ENCODE measurements at regions not wholly inside any gene's neighbourhood (a gene's known extent, or its start where the extent isn't known, plus 50 kb on each side); places are given as distances from the start of the nearest gene placed in this dataset.

- Mint-ChIP-seq H3K36me3 (ENCODE audit: insufficient read depth in 1 of 3, low read depth in 3 of 3) (no peaks in the 10 kb centered on the region), H3K27me3 (ENCODE audit: low read depth) (no peaks in the 10 kb centered on the region), H3K9me3 (peaks cover 3 to 4% of the 10 kb centered on the region in 2 experiments; a peak in 3 of 5 replicates), H3K4me3 (no peak overlapping the region), H3K4me1 (no peaks in the 10 kb centered on the region), H3K27ac (no peak overlapping the region)
- Histone ChIP-seq H3K4ac (ENCODE audit: low read depth, low read length) (no peak overlapping the region), H3K56ac (ENCODE audit: insufficient read length, low read depth, low read length) (no peak overlapping the region), H3T11ph (ENCODE audit: low read length) (no peak overlapping the region), H3K18ac (ENCODE audit: insufficient read length, low read depth, low read length) (no peak overlapping the region), H2AK5ac (ENCODE audit: insufficient read length, low read length) (no peak overlapping the region), H2BK15ac (ENCODE audit: low read depth, low read length) (no peak overlapping the region), H3K23me2 (ENCODE audit: insufficient read length, low read depth, low read length, poor library complexity, severe bottlenecking) (no peaks in the 10 kb centered on the region), H3K79me2 (ENCODE audit: insufficient read depth, low read length) (no peaks in the 10 kb centered on the region), H2BK5ac (ENCODE audit: insufficient read length, low read length) (no peak overlapping the region), H3K79me1 (ENCODE audit: insufficient read depth, low read depth, low read length, poor library complexity, severe bottlenecking) (no peaks in the 10 kb centered on the region), H3K23ac (ENCODE audit: insufficient read length, low read depth, low read length) (no peak overlapping the region), H4K5ac (ENCODE audit: insufficient read length, low read depth, low read length) (no peak overlapping the region), H2AFZ (ENCODE audit: low read length) (no peak overlapping the region), H2BK12ac (ENCODE audit: insufficient read length, low read depth, low read length) (peak overlapping the region; percentile 59), H3K27ac (ENCODE audit: insufficient read length, low read depth, low read length) (no peak overlapping the region), H3K4me2 (ENCODE audit: insufficient read depth, insufficient read length, low read length) (no peak overlapping the region), H2BK20ac (ENCODE audit: low read depth, low read length, poor library complexity, severe bottlenecking) (no peak overlapping the region), H3K9me3 (ENCODE audit: control insufficient read depth, low read depth, low read length) (no peaks in the 10 kb centered on the region), H4K20me1 (ENCODE audit: control insufficient read depth, insufficient read depth, insufficient read length) (no peaks in the 10 kb centered on the region), H4K8ac (replicated peaks; ENCODE audit: insufficient read length, low read depth, low read length) (no peak overlapping the region), H2BK120ac (ENCODE audit: low read depth, low read length, poor library complexity, severe bottlenecking) (no peak overlapping the region), H3K4me1 (ENCODE audit: insufficient read depth, low read length) (no peaks in the 10 kb centered on the region; the same call in 1 of the 2 replicates), H3K14ac (ENCODE audit: insufficient read depth, low read length) (no peak overlapping the region; the same call in 1 of the 2 replicates), H3K9ac (ENCODE audit: extremely low read depth, insufficient read length, low read length) (no peak overlapping the region), H4K91ac (ENCODE audit: insufficient read length, low read depth, low read length) (no peak overlapping the region), H3K27me3 (ENCODE audit: insufficient read depth, low read length) (no peaks in the 10 kb centered on the region)
- DNase-seq = no peak
- no peak for TF ChIP-seq CTCF (conservative IDR thresholded peaks at IDR 0.05)
- no CpG with 5 or more reads among the region's 8 CpGs for WGBS (ENCODE audit: extremely low coverage, insufficient read length, low lambda C conversion rate)
These were observed 245.4 kb downstream of the RAD51AP2 start for GRCh38 chr2:17272652-17273525.

Measured in H9 (cell line).